Urinary bladder (tissue), 3 donors: ENCODE measurements at regions not wholly inside any gene's neighbourhood (a gene's known extent, or its start where the extent isn't known, plus 50 kb on each side); places are given as distances from the start of the nearest gene placed in this dataset.

ENCODE experiments used
- DNase-seq: peaks from one replicate; pipeline ENCODE4 v3.0.0-alpha.2; 2015; ENCODE audit errors: extremely low spot score
- H3K27ac ChIP-seq: one replicate; pipeline ENCODE4 v1.5.1; 2013; ENCODE audit warnings: low read depth, mild to moderate bottlenecking, moderate library complexity
- H3K36me3 ChIP-seq: one replicate; pipeline ENCODE4 v1.6.1; 2013; ENCODE audit warnings: mild to moderate bottlenecking, moderate library complexity; ENCODE audit not compliant: insufficient read depth
- H3K4me1 ChIP-seq: one replicate; pipeline ENCODE4 v1.6.1; 2013; ENCODE audit warnings: mild to moderate bottlenecking, moderate library complexity; ENCODE audit not compliant: insufficient read depth
- H3K4me3 ChIP-seq: one replicate; pipeline ENCODE4 v1.5.1; 2013; ENCODE audit warnings: low read depth, low read length
- WGBS: extraction: QIAGEN DNeasy Blood & Tissue Kit; methylation state at CpG from one replicate; pipeline ENCODE4 v1.1.7; 2013; 5-methylcytosine and 5-hydroxymethylcytosine counted together
- donor health status: healthy with polysubstance abuse.
- donor health status: healthy.

DNA sequence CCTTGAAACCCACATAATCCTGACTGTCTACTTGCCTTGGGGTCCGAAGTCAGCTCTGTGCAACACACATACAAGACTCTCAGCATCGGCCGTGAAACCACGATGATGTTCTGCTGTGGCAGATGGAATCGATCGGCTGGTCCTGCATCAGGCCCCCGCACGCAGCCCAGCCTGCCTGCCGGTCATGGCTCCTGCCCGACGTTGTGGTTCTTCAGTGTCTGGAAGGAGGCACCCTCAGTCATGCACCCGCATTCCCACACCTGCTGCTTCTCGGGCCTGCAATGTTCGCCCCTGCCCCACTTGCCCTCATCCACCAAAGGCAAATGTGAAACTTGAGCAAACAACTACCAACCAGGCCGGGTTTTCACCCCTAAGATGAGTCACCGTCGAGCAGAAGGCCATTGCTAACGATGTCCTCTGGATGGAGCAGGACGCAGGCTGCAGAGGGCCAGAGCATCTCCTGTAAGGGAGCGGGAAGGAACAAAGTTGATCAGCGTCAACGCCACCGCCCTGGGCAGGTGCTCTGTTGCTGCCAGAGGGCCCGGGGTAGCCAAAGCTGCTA, 128.9 kb upstream of the PDE10A start:
- no peak overlapping the region for H3K27ac ChIP-seq
- DNase-seq = no peak
- H3K4me1 ChIP-seq = no peaks in the 10 kb centered on the region
- no peaks in the 10 kb centered on the region for H3K36me3 ChIP-seq
- 92% methylated on average over 24 of the region's 24 CpGs for WGBS
- H3K4me3 ChIP-seq = no peak overlapping the region

DNA sequence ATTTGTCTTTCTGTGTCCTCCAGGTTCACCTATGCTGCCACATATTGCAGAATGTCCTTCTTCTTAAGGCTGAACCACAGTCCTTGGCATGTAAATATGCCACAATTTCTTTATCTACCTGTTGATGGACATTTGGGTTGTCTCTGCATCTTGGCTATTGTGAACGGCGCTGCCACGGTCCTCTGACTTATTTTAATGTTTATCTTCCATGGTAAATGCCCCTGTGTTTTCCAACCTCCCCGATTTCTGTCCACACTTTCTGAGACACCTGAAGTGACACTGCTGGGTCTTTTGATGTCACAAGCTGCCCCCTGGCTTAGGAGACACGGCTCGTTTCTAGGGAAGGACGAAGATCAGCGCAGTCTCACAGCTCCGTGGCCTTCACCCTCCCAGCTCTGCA, 128.3 kb upstream of the PDE10A start:
- Histone ChIP-seq H3K4me3 (no peak overlapping the region), H3K27ac (no peak overlapping the region), H3K36me3 (no peaks in the 10 kb centered on the region), H3K4me1 (no peaks in the 10 kb centered on the region)
- WGBS = 90% methylated on average over 9 of the region's 9 CpGs
- no peak for DNase-seq

DNA sequence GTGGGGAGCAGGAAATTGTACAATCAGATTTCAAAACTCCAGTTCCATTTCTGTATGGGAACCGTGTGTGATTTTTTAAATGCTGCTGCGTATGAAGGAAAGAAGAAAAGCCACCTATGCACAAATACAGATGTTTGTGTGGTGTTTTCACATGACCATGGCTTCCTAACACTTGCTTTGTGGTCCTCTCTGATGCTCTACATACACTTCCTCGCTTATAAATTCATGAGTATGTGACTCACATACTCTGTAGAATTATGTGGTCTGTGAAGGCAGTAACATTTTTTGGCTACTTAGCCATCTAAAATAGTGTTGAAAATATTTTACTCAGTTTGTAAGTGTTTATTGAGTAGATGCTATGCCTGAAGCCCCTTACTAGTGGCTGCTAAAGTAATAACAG, 119.8 kb upstream of the PDE10A start:
- no peak for DNase-seq
- Histone ChIP-seq H3K4me3 (no peak overlapping the region), H3K27ac (no peak overlapping the region), H3K36me3 (no peaks in the 10 kb centered on the region), H3K4me1 (no peaks in the 10 kb centered on the region)
- 78% methylated on average over 3 of the region's 3 CpGs for WGBS

DNA sequence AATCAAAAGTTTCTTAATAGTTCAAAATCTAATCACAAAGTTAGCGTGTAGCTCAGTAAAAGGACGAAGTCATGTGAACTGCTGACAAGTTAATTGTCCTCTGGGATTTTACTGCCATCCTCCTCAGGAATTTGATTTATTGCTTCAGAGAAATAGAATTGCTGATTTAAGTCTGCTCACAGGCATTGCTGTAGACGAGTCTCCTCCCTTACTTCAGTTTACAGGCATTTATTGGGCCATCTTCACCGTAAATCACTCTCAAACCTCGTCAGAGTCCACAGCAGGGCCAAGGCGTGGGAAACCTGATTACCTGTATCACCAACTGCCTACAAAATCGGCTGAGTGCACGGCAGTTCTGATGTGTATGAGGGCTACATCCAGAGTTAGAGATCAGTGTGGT, 119.1 kb upstream of the PDE10A start:
- Histone ChIP-seq H3K4me3 (no peak overlapping the region), H3K27ac (no peak overlapping the region), H3K36me3 (no peaks in the 10 kb centered on the region), H3K4me1 (no peaks in the 10 kb centered on the region)
- DNase-seq = no peak
- WGBS = 27% methylated on average over 8 of the region's 8 CpGs

DNA sequence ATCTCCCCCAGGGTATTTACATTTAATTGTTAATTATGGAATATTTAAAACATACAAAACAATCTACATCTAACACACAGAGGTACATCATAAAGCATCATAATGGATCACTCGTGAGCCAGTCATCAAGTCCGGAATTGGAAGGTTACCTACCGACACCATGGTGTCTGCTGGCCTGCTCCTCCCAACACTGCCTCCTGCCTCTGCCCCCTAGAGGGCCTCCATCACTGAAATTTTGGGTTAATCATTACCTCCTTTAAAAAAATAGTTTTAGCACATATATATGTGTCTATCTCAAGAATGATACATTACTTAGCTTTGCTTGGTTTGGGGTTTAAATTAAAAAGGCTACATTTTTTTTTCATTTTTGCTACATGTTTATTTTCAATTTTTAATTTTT, 114.6 kb upstream of the PDE10A start:
- H3K4me1 ChIP-seq = no peaks in the 10 kb centered on the region
- DNase-seq = no peak
- H3K36me3 ChIP-seq = no peaks in the 10 kb centered on the region
- WGBS = 81% methylated on average over 3 of the region's 3 CpGs
- no peak overlapping the region for H3K4me3 ChIP-seq
- no peak overlapping the region for H3K27ac ChIP-seq

DNA sequence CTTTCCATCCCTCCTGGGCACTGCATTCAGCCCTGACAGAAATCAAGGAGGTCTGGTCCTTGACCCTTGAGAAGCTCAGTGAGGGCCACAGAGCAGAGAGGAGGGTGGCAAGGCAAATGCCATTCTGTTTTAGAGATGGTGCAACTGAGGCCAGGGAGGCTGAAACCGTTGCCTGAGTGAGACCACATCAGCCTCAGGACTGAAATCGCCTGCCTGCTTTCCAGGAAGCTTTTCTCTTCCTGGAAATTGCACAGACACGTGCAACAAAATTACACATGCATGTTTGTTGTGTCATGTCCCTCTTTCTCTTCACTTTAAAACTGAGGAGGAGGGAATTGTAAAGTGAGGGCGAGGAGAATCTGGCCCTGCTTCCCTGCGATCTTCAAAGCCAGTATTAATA, 113.7 kb upstream of the PDE10A start:
- 53% methylated on average over 5 of the region's 5 CpGs for WGBS
- Histone ChIP-seq H3K4me1 (no peaks in the 10 kb centered on the region), H3K4me3 (no peak overlapping the region), H3K27ac (no peak overlapping the region), H3K36me3 (no peaks in the 10 kb centered on the region)
- no peak for DNase-seq

DNA sequence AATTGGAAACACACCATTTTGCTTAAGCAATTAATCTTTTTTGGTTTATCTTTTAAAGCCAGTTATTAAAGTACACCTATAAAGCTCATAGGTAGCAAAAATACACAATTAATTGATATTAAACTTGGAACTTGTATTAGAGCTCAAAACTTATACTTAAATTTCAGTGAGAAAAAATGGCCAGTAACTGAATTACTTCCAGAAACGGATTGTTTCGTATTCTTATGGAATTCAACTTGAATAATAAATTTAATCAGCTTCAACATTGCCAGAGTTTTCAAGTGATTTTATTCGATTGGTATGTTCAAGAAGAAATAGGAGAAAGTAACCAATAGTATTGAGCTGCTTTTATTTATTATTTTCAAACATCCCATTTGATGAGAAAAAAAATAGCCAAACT, 112.7 kb upstream of the PDE10A start:
- Histone ChIP-seq H3K36me3 (no peaks in the 10 kb centered on the region), H3K4me3 (no peak overlapping the region), H3K4me1 (no peaks in the 10 kb centered on the region), H3K27ac (no peak overlapping the region)
- 67% methylated on average over 3 of the region's 3 CpGs for WGBS
- DNase-seq = no peak

DNA sequence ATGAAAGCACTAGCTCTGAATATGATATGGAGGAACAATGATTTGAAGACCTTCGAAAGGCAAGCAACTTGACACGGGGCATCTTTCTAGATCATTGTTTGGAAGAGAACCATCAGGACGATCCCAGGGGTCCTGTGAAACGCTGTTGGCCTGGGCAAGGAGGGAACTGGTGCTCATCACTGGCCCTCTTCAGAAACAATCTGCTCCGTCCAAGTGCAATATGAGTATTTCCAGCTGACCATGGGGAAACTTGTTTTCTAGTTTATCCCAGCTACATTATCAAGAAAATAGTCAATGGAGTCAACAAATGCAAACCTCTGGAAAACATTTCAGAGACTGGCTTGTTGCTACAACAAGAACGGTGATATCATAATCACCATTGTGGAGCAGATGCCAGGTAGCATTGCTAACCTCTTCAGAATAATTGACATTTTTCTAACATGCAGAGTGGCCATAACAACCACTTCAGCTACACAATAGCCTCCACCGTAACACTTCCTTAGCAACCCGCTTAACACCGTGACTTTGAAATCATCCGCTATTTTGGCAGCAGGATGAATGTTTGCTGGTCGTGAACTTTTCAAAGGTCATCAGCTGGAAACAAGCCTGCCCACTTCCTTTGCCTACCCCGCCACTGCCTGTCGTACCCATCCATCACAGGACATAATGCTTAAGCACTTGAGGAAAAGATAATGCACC, 112.0 kb upstream of the PDE10A start:
- no peak for DNase-seq
- H3K4me3 ChIP-seq = no peak overlapping the region
- no peaks in the 10 kb centered on the region for H3K36me3 ChIP-seq
- H3K4me1 ChIP-seq = no peaks in the 10 kb centered on the region
- 25% methylated on average over 13 of the region's 13 CpGs for WGBS
- no peak overlapping the region for H3K27ac ChIP-seq

DNA sequence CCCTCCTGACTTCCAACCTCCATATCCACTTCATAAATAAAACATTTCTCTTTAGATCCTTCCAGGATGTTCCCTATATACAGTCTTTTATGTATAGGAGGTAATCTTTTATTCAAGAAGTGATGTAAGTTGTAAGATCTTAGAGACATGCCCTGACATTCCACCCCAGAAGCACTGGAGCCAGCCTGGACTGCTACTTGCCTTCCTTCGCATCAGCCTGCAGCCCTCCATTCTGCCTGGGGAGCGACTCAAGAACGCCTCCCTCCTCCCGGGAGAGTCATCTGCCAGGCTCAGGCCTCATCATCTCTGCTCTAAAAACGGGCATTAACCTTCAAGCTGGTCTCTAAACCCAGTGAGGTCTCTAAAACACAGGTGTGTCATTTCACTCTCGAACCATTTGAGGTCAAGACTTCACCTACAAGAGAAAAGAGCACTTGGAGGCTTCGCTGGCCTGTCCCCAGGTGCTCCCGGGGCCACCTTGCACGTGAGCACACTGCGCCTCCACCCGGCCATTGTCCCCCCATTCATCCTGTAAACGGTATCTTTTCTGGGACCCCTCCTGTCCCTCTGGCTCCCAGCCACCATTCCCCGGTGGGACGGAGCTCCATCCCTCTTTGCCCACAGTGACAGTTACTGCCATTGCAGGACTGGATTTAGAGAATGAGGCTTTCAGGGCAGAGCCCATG, 107.5 kb upstream of the PDE10A start:
- no peak overlapping the region for H3K4me3 ChIP-seq
- 82% methylated on average over 14 of the region's 14 CpGs for WGBS
- no peak for DNase-seq

DNA sequence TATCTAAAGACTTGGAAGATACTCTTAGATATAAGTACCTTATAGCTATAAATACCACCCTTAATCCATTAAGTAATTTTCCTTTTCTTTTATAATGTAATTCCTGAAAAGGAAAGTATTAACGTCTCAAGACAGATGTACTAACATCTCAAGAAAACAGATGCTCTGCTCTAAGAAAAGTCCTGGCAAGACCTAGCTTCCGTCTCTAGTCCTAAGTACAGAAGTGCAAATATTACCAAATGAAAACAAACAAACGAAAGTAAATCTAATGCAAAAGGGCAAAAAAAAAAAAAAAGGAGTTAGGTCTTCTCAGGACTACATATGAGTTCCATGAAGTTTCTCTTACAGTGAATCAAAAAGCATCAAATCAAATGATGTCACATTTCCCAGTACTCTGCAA, 106.8 kb upstream of the PDE10A start:
- Histone ChIP-seq H3K4me3 (no peak overlapping the region), H3K36me3 (no peaks in the 10 kb centered on the region), H3K4me1 (no peaks in the 10 kb centered on the region), H3K27ac (no peak overlapping the region)
- 46% methylated on average over 3 of the region's 3 CpGs for WGBS
- no peak for DNase-seq

More for the DNA sequence above, 107.5 kb upstream of the PDE10A start:
- Histone ChIP-seq H3K36me3 (no peaks in the 10 kb centered on the region), H3K27ac (no peak overlapping the region), H3K4me1 (no peaks in the 10 kb centered on the region)

DNA sequence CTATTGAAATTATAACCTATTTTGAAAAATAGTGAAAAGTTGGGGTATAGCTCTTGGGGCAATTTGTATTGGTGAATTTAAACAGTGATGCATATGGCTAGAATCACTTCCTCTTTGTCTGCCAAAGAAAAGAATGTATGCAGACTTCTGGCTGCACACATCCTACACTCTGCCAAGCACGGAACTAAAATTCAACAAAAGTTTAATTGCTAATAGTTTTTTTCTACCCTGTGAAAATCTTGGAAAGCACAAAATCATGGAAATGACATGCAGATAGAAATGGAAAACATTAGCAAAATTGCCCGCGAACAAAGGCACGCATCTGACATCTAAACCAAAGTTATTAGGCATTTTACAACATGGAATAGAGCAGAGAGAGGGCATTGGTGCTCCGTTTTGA, 106.4 kb upstream of the PDE10A start:
- no peak overlapping the region for H3K27ac ChIP-seq
- no peak overlapping the region for H3K4me3 ChIP-seq
- no peaks in the 10 kb centered on the region for H3K36me3 ChIP-seq
- no peak for DNase-seq
- H3K4me1 ChIP-seq = no peaks in the 10 kb centered on the region
- WGBS = 60% methylated on average over 5 of the region's 5 CpGs

DNA sequence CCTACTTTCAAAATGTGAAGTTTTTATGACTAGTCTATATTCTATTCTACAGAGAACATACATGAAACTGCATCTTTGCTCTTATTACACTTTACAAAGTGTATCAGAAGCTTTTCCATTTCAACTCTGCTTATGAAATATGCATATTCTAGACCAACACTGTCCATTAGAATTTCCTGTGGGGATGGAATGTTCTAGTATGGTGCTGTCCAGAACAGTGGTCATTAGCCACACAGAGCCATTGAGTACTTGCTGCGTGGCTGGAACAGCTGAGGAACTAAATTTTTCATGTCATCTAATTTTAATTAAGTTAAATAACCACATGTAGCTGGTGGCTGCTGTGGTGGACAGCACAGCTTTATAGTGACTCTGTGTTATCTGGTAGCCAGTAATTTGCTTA, 105.9 kb upstream of the PDE10A start:
- WGBS = 69% methylated on average over 1 of the region's 1 CpG
- Histone ChIP-seq H3K36me3 (no peaks in the 10 kb centered on the region), H3K27ac (no peak overlapping the region), H3K4me3 (no peak overlapping the region), H3K4me1 (no peaks in the 10 kb centered on the region)
- DNase-seq = no peak

DNA sequence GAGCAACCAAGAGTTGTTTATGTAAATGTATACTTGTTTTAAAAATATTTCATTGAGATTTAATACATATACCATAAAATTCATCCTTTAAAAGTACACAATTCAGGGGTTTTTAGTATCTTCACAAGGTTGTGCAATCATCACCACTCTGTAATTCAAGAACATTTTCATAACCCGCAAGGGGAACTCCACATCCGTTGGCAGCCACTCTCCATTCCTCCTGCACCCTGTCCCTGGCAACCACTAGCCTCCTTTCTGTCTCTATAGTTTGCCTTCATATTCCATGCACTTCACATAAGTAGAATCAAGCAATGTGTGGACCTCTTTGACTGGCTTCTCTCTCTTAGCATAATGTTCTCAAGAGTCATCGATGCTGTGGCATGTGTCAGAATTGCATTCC, 104.2 kb upstream of the PDE10A start:
- no peak overlapping the region for H3K27ac ChIP-seq
- no peak for DNase-seq
- WGBS = 55% methylated on average over 3 of the region's 3 CpGs
- H3K4me1 ChIP-seq = no peaks in the 10 kb centered on the region
- H3K36me3 ChIP-seq = no peaks in the 10 kb centered on the region
- no peak overlapping the region for H3K4me3 ChIP-seq

DNA sequence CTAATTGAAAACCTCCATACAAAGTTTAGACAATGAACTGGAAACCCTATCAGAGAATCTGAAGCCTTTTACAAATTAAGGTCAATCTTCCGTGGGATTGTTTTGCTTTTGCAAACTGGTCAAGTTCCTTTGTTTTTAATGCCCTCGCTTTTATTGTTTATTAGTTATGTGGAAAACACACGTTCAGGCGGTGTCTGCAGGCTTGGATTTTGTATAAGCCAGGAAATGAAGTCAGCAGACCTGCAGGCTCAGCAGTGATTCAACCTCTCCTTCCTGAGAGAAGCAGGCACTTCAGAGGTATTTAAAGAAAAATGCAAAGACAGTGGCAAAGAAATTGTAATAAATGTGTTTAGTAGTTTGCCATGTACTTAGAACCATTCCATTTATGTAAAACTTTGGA, 103.4 kb upstream of the PDE10A start:
- Histone ChIP-seq H3K27ac (no peak overlapping the region), H3K4me3 (no peak overlapping the region), H3K36me3 (no peaks in the 10 kb centered on the region), H3K4me1 (no peaks in the 10 kb centered on the region)
- 19% methylated on average over 4 of the region's 4 CpGs for WGBS
- no peak for DNase-seq
